ENCODE measurements at regions not wholly inside any gene's neighbourhood (a gene's known extent, or its start where the extent isn't known, plus 50 kb on each side); places are given as distances from the start of the nearest gene placed in this dataset.

DNA sequence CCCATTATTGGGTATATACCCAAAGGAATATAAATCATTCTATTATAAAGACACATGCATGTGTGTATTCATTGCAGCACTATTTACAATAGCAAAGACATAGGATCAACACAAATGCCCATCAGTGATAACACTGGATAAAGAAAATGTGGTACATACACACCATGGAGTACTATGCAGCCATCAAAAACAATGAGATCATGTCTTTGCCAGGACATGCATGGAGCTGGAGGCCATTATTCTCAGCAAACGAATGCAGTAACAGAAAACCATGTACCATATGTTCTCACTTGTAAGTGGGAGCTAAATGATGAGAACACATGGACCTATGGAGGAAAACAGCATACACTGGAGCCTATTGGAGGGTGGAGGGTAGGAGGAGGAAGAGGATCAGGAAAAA, 402.4 kb downstream of the CSNK1G3 start:
- no peak overlapping the region for H3K4me3 Mint-ChIP-seq
- Histone ChIP-seq H3K27ac (ENCODE audit: insufficient read depth, low read length, poor library complexity, severe bottlenecking) (no peak overlapping the region), H3K4me1 (ENCODE audit: control insufficient read depth, insufficient read depth, low read length, poor library complexity, severe bottlenecking) (no peaks in the 10 kb centered on the region), H3K27me3 (ENCODE audit: control insufficient read depth, insufficient read depth, low read length) (no peaks in the 10 kb centered on the region), H3K4me3 (ENCODE audit: low read depth, low read length) (no peak overlapping the region), H3K36me3 (ENCODE audit: control insufficient read depth, insufficient read depth, low read length) (no peaks in the 10 kb centered on the region), H3K9me3 (ENCODE audit: control insufficient read depth in 2 of 2, low read length in 2 of 2) (peaks cover 0 to 5% of the 10 kb centered on the region in 2 experiments)
- no peak for ATAC-seq (ENCODE audit: low read depth in 2 of 2)
- H3K36me3 Mint-ChIP-seq: no peaks in the 10 kb centered on the region
- H3K27ac Mint-ChIP-seq: no peak overlapping the region
- no peaks in the 10 kb centered on the region for H3K27me3 Mint-ChIP-seq
- no peak for DNase-seq
- H3K9me3 Mint-ChIP-seq: peaks cover 0 to 14% (median 5%) of the 10 kb centered on the region in 7 donors
- no peaks in the 10 kb centered on the region for H3K4me1 Mint-ChIP-seq

DNA sequence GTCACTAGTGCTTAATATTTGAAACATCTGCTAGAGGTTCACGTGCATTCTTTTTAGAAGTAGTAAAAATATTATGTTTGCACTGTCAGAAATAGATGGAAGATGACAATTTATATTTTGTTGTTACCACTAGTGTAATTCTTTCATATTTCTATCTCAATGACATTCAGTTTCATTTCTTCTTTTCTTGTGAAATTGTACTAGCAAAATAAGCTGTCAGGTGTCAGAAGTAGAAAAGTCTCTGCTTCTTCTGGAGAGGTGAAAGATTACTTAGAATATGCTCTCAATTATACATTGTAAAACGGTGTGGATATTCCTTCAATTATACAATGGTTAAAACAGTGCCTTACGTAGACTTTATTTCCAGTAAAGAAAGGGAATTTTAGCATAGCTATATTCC, 395.4 kb downstream of the CSNK1G3 start:
- ATAC-seq (ENCODE audit: low read depth in 2 of 2) (no peak), DNase-seq (no peak)
- Histone ChIP-seq H3K27me3 (ENCODE audit: control insufficient read depth, insufficient read depth, low read length) (no peaks in the 10 kb centered on the region), H3K4me3 (ENCODE audit: low read depth, low read length) (no peak overlapping the region), H3K4me1 (ENCODE audit: control insufficient read depth, insufficient read depth, low read length, poor library complexity, severe bottlenecking) (no peaks in the 10 kb centered on the region), H3K9me3 (ENCODE audit: control insufficient read depth in 2 of 2, low read length in 2 of 2) (no peaks in the 10 kb centered on the region), H3K27ac (ENCODE audit: insufficient read depth, low read length, poor library complexity, severe bottlenecking) (no peak overlapping the region), H3K36me3 (ENCODE audit: control insufficient read depth, insufficient read depth, low read length) (no peaks in the 10 kb centered on the region)
- no peak overlapping the region for H3K4me3 Mint-ChIP-seq
- H3K9me3 Mint-ChIP-seq: peaks cover 0 to 6% (median 1%) of the 10 kb centered on the region in 7 donors
- H3K27me3 Mint-ChIP-seq: no peaks in the 10 kb centered on the region
- H3K36me3 Mint-ChIP-seq: no peaks in the 10 kb centered on the region
- no peak overlapping the region for H3K27ac Mint-ChIP-seq
- no peaks in the 10 kb centered on the region for H3K4me1 Mint-ChIP-seq

DNA sequence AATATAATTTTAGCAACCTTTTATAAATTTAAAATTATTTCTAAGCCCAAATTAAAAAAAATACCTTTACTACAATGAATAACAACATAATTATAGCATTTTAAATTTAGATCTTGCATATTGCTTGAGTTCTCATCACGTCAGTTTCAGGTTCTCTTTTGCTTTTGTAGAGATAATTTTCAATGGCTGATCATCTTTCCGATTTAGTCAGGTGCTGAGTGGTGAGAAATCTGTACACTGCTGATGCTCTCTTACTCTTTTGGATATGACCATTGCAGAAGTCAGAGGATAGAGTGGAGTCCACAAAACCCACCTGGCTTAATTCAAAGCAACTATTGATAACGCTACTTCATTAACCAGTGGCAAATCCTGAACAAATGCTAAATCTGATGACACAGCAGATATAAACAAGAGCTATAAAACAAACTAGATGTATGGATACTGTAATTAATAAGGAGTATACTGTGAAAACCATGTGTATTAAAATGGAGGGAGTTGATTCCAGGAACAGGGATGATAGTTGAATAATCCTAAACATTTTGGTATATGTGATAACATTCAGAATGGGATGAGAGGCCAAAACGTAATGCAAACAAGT, 394.8 kb downstream of the CSNK1G3 start:
- Histone ChIP-seq H3K9me3 (ENCODE audit: control insufficient read depth in 2 of 2, low read length in 2 of 2) (no peaks in the 10 kb centered on the region), H3K27ac (ENCODE audit: insufficient read depth, low read length, poor library complexity, severe bottlenecking) (no peak overlapping the region), H3K27me3 (ENCODE audit: control insufficient read depth, insufficient read depth, low read length) (no peaks in the 10 kb centered on the region), H3K4me1 (ENCODE audit: control insufficient read depth, insufficient read depth, low read length, poor library complexity, severe bottlenecking) (no peaks in the 10 kb centered on the region), H3K36me3 (ENCODE audit: control insufficient read depth, insufficient read depth, low read length) (no peaks in the 10 kb centered on the region), H3K4me3 (ENCODE audit: low read depth, low read length) (no peak overlapping the region)
- H3K36me3 Mint-ChIP-seq: no peaks in the 10 kb centered on the region
- H3K4me1 Mint-ChIP-seq: no peaks in the 10 kb centered on the region
- DNase-seq: no peak
- no peak for ATAC-seq (ENCODE audit: low read depth in 2 of 2)
- peak overlapping the region in 1 of 3 donors; percentile 74 for H3K27ac Mint-ChIP-seq
- no peaks in the 10 kb centered on the region for H3K27me3 Mint-ChIP-seq
- H3K4me3 Mint-ChIP-seq: no peak overlapping the region
- peaks cover 0 to 6% (median 2%) of the 10 kb centered on the region in 7 donors for H3K9me3 Mint-ChIP-seq

DNA sequence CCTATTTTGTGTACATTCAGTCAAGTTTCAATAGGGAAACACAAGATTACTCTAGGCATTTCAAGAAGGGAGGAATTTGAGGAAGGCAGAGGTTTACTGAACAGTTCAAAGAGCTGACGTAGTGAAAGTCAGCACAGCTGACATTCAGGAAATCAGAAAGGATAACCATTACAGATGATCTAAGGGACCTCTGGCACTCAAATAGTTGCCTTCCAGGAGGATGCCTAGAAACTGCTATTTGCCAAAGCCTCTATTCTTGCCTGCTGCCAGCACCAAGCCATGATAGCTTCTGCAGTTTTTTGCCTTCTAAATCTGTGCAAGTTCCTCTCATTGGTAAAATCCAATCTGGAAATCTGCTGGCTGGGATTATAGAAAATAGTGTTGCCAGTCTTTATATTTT, 373.1 kb downstream of the CSNK1G3 start:
- Histone ChIP-seq H3K27ac (ENCODE audit: insufficient read depth, low read length, poor library complexity, severe bottlenecking) (no peak overlapping the region), H3K36me3 (ENCODE audit: control insufficient read depth, insufficient read depth, low read length) (no peaks in the 10 kb centered on the region), H3K4me1 (ENCODE audit: control insufficient read depth, insufficient read depth, low read length, poor library complexity, severe bottlenecking) (no peaks in the 10 kb centered on the region), H3K4me3 (ENCODE audit: low read depth, low read length) (no peak overlapping the region), H3K27me3 (ENCODE audit: control insufficient read depth, insufficient read depth, low read length) (no peaks in the 10 kb centered on the region), H3K9me3 (ENCODE audit: control insufficient read depth in 2 of 2, low read length in 2 of 2) (peaks cover 0 to 4% of the 10 kb centered on the region in 2 experiments)
- H3K4me3 Mint-ChIP-seq: no peak overlapping the region
- H3K27ac Mint-ChIP-seq: no peak overlapping the region
- no peak for DNase-seq
- no peak for ATAC-seq (ENCODE audit: low read depth in 2 of 2)
- no peaks in the 10 kb centered on the region for H3K27me3 Mint-ChIP-seq
- H3K4me1 Mint-ChIP-seq: no peaks in the 10 kb centered on the region
- H3K9me3 Mint-ChIP-seq: peaks cover 0 to 13% (median 0%) of the 10 kb centered on the region in 7 donors
- no peaks in the 10 kb centered on the region for H3K36me3 Mint-ChIP-seq

DNA sequence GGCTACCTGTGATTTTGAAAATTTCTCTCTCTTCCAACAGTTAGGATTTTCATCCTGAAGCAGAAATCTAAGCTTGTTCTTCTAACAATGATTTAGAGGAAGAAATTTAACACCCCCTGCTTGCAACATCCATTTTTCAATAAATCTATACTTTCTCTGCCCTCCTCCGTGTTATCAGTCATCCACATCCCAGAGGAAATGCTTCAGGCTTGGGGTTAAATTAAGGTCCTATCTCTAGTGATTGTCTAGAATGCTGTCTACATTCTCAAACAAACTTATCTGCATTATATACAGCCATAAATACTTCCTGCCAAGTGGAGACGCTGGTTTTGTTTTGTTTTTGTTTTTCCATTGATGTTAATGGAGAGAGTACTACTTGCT, 371.0 kb downstream of the CSNK1G3 start:
- Histone ChIP-seq H3K27me3 (ENCODE audit: control insufficient read depth, insufficient read depth, low read length) (no peaks in the 10 kb centered on the region), H3K9me3 (ENCODE audit: control insufficient read depth in 2 of 2, low read length in 2 of 2) (no peaks in the 10 kb centered on the region), H3K27ac (ENCODE audit: insufficient read depth, low read length, poor library complexity, severe bottlenecking) (no peak overlapping the region), H3K36me3 (ENCODE audit: control insufficient read depth, insufficient read depth, low read length) (no peaks in the 10 kb centered on the region), H3K4me3 (ENCODE audit: low read depth, low read length) (no peak overlapping the region), H3K4me1 (ENCODE audit: control insufficient read depth, insufficient read depth, low read length, poor library complexity, severe bottlenecking) (no peaks in the 10 kb centered on the region)
- ATAC-seq (ENCODE audit: low read depth in 2 of 2) (no peak), DNase-seq (no peak)
- Mint-ChIP-seq H3K4me1 (no peaks in the 10 kb centered on the region), H3K36me3 (no peaks in the 10 kb centered on the region), H3K27ac (no peak overlapping the region), H3K9me3 (peaks cover 0 to 11% (median 0%) of the 10 kb centered on the region in 7 donors), H3K4me3 (no peak overlapping the region), H3K27me3 (no peaks in the 10 kb centered on the region)

DNA sequence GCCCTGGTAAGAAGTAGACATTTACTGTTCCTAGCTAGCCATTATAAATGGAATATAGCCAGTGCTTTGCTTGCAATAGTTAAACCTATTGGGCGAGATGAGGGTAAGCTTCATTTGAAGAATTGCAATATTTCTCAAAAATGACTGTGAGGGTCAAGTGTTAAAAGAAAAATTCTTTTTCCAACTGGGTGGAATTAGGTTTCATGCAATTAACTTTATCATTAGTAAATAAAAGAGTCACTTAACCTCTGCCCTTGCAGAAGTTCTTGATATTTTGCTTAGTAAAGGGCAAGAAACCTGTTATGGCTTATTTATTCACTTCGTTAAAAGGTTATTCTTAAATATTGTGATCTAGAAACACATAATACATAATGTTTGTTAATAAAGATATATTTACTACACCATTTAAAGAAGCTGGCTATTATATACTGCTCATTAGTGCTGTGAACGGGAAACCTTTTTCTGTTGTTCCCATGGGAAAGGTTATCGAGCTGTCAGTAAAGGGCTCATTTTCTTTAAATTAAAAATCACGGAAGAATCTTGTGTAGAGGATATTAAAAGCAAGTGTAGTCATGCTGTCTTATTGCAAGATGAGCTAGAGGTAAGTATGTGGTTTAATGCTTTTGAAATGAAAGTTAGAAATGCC, 370.5 kb downstream of the CSNK1G3 start:
- peaks cover 0 to 10% (median 0%) of the 10 kb centered on the region in 7 donors for H3K9me3 Mint-ChIP-seq
- H3K27ac Mint-ChIP-seq: no peak overlapping the region
- H3K4me1 ChIP-seq (ENCODE audit: control insufficient read depth, insufficient read depth, low read length, poor library complexity, severe bottlenecking): no peaks in the 10 kb centered on the region
- H3K4me3 Mint-ChIP-seq: no peak overlapping the region
- H3K4me3 ChIP-seq (ENCODE audit: low read depth, low read length): no peak overlapping the region
- H3K4me1 Mint-ChIP-seq: no peaks in the 10 kb centered on the region
- ATAC-seq (ENCODE audit: low read depth in 2 of 2) (no peak), DNase-seq (no peak)
- H3K27ac ChIP-seq (ENCODE audit: insufficient read depth, low read length, poor library complexity, severe bottlenecking): no peak overlapping the region
- no peaks in the 10 kb centered on the region for H3K27me3 ChIP-seq (ENCODE audit: control insufficient read depth, insufficient read depth, low read length)
- no peaks in the 10 kb centered on the region for H3K27me3 Mint-ChIP-seq
- H3K9me3 ChIP-seq (ENCODE audit: control insufficient read depth in 2 of 2, low read length in 2 of 2): no peaks in the 10 kb centered on the region
- H3K36me3 ChIP-seq (ENCODE audit: control insufficient read depth, insufficient read depth, low read length): no peaks in the 10 kb centered on the region
- no peaks in the 10 kb centered on the region for H3K36me3 Mint-ChIP-seq

DNA sequence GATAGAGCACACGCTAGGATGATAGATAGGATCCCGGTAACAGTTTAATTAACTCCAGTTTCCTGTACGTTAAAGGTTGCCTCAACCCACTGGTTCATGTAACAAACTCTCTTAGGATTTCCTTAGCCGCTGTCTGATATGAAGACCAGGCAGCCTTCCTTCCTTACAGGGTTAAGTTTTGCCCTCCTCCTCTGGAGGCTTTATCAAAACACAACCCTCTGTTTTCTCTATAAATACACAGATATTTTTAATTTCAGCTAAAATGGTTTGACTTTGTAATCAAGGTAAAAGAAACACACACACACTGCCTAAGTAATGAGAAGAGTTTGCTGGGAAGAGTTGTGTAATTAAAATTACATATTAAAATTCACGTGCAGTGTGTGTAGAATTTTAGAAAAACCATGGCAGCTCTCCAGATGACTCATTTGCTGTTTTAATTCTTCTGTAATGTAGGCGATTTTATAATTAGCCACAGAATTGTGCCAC, 369.8 kb downstream of the CSNK1G3 start:
- Mint-ChIP-seq H3K36me3 (no peaks in the 10 kb centered on the region), H3K4me1 (no peaks in the 10 kb centered on the region), H3K9me3 (peaks cover 0 to 10% (median 0%) of the 10 kb centered on the region in 7 donors), H3K27ac (no peak overlapping the region), H3K4me3 (no peak overlapping the region), H3K27me3 (no peaks in the 10 kb centered on the region)
- no peak overlapping the region for H3K4me3 ChIP-seq (ENCODE audit: low read depth, low read length)
- H3K36me3 ChIP-seq (ENCODE audit: control insufficient read depth, insufficient read depth, low read length): no peaks in the 10 kb centered on the region
- H3K27ac ChIP-seq (ENCODE audit: insufficient read depth, low read length, poor library complexity, severe bottlenecking): no peak overlapping the region
- no peak for DNase-seq
- no peak for ATAC-seq (ENCODE audit: low read depth in 2 of 2)
- no peaks in the 10 kb centered on the region for H3K27me3 ChIP-seq (ENCODE audit: control insufficient read depth, insufficient read depth, low read length)
- no peaks in the 10 kb centered on the region for H3K9me3 ChIP-seq (ENCODE audit: control insufficient read depth in 2 of 2, low read length in 2 of 2)
- no peaks in the 10 kb centered on the region for H3K4me1 ChIP-seq (ENCODE audit: control insufficient read depth, insufficient read depth, low read length, poor library complexity, severe bottlenecking)

DNA sequence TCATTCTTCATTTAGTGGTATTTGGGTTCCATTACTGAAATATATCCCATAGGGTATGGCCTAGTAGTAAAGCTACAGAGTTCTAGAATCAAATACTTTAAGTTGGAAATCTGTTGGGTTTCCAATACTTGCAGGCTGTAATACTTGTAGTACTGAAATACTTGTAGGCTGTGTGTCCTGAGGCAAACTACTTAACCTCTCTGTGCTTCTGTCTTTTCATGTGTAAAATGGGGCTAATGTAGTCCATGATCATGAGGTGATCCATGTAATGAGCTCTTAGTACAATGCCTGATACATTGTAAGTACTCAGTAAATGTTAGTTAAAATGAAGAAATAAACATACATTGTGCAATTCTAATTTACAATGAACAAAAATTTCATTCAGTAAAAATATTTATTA, 368.9 kb downstream of the CSNK1G3 start:
- Mint-ChIP-seq H3K4me3 (no peak overlapping the region), H3K9me3 (peaks cover 0 to 4% (median 2%) of the 10 kb centered on the region in 7 donors), H3K27me3 (no peaks in the 10 kb centered on the region), H3K36me3 (no peaks in the 10 kb centered on the region), H3K27ac (no peak overlapping the region), H3K4me1 (no peaks in the 10 kb centered on the region)
- no peaks in the 10 kb centered on the region for H3K27me3 ChIP-seq (ENCODE audit: control insufficient read depth, insufficient read depth, low read length)
- no peaks in the 10 kb centered on the region for H3K4me1 ChIP-seq (ENCODE audit: control insufficient read depth, insufficient read depth, low read length, poor library complexity, severe bottlenecking)
- DNase-seq (no peak), ATAC-seq (ENCODE audit: low read depth in 2 of 2) (no peak)
- H3K27ac ChIP-seq (ENCODE audit: insufficient read depth, low read length, poor library complexity, severe bottlenecking): no peak overlapping the region
- H3K9me3 ChIP-seq (ENCODE audit: control insufficient read depth in 2 of 2, low read length in 2 of 2): no peaks in the 10 kb centered on the region
- H3K36me3 ChIP-seq (ENCODE audit: control insufficient read depth, insufficient read depth, low read length): no peaks in the 10 kb centered on the region
- no peak overlapping the region for H3K4me3 ChIP-seq (ENCODE audit: low read depth, low read length)
